ENCODE measurements at regions not wholly inside any gene's neighbourhood (a gene's known extent, or its start where the extent isn't known, plus 50 kb on each side); places are given as distances from the start of the nearest gene placed in this dataset.

DNA sequence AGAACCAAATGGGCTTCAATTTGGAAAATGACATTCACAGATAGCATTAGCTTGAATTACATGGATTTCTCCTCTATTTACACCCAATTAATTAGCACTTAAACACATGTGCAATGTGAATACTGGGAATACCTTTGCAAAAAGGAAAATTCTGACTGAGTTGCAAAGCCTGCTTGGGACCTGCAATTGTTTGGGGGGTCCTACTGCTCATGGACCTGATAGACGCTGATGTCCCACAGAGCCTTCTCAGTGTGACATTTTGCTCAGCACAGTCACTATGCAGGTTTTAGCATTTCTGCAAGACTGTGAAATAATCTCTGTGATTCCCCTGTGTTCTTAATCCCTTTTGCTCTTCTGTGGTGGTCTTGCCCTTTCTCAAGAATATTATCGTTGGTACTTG, 101.2 kb upstream of the PGRMC2 start:
- H3K4me3 ChIP-seq (ENCODE audit: control insufficient read depth in 2 of 3, extremely low read depth in 1 of 3, insufficient read depth in 2 of 3, low read depth in 1 of 3, low read length in 3 of 3) = no peak overlapping the region
- no peaks in the 10 kb centered on the region for H3K9me1 ChIP-seq (ENCODE audit: control insufficient read depth, extremely low read depth, insufficient read depth, low read length)
- FAIRE-seq (no peak), DNase-seq (ENCODE audit: low read depth, low spot score) (no peak)
- H3K4me1 ChIP-seq (ENCODE audit: control insufficient read depth, extremely low read depth, insufficient read depth, low read length) = peaks cover 38% of the 10 kb centered on the region
- H3K4me2 ChIP-seq (ENCODE audit: control insufficient read depth, extremely low read depth, insufficient read depth, low read depth, low read length) = no peak overlapping the region
- dilution Hi-C loops (cut with MboI; ENCODE audit: extremely low pct_ligation_motif_present, low sequenced_read_pairs) = no loop called here
- no peaks in the 10 kb centered on the region for H3K36me3 ChIP-seq (ENCODE audit: control insufficient read depth in 2 of 2, extremely low read depth in 1 of 2, insufficient read depth in 2 of 2, low read length in 2 of 2)
- H3K9ac ChIP-seq (ENCODE audit: control insufficient read depth, extremely low read depth, insufficient read depth, low read length) = no peak overlapping the region
- no peak overlapping the region for H2AFZ ChIP-seq (ENCODE audit: control insufficient read depth, low read length)
- H3K79me2 ChIP-seq (ENCODE audit: control insufficient read depth, insufficient read depth, low read length) = no peaks in the 10 kb centered on the region
- no peak for TF ChIP-seq EZH2 (IDR thresholded peaks at IDR 0.05; ENCODE audit: low read length)
- TF ChIP-seq, protein P1, sequence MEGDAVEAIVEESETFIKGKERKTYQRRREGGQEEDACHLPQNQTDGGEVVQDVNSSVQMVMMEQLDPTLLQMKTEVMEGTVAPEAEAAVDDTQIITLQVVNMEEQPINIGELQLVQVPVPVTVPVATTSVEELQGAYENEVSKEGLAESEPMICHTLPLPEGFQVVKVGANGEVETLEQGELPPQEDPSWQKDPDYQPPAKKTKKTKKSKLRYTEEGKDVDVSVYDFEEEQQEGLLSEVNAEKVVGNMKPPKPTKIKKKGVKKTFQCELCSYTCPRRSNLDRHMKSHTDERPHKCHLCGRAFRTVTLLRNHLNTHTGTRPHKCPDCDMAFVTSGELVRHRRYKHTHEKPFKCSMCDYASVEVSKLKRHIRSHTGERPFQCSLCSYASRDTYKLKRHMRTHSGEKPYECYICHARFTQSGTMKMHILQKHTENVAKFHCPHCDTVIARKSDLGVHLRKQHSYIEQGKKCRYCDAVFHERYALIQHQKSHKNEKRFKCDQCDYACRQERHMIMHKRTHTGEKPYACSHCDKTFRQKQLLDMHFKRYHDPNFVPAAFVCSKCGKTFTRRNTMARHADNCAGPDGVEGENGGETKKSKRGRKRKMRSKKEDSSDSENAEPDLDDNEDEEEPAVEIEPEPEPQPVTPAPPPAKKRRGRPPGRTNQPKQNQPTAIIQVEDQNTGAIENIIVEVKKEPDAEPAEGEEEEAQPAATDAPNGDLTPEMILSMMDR (optimal IDR thresholded peaks at IDR 0.05 in 1 of 3, IDR thresholded peaks at IDR 0.05 in 1 of 3, conservative IDR thresholded peaks at IDR 0.05 in 1 of 3; ENCODE audit: extremely low read depth in 1 of 3, insufficient read depth in 2 of 3, low read length in 3 of 3) = no peak
- no peaks in the 10 kb centered on the region for H4K20me1 ChIP-seq (ENCODE audit: control insufficient read depth, extremely low read depth, insufficient read depth, low read length)
- no peaks in the 10 kb centered on the region for H3K27me3 ChIP-seq (ENCODE audit: control insufficient read depth, extremely low read depth, insufficient read depth, low read length)
- H3K27ac ChIP-seq (ENCODE audit: control insufficient read depth, insufficient read depth, low read length) = no peak overlapping the region
- H3K9me3 ChIP-seq (ENCODE audit: control insufficient read depth, low read depth, low read length) = no peaks in the 10 kb centered on the region

DNA sequence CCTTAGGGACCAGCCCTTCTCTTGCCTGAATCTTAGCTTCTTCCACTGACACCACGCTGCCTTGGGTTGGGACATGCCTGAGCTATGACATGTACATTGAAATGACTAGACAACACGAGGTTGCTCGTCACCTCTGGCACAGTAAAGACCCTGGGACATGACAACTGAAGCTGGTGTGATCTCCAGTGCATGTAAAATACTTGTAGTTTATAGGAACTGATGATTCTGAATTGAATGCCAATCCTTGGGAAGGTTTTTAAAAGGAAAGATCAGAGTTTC, 100.7 kb upstream of the PGRMC2 start:
- Histone ChIP-seq H3K9me3 (ENCODE audit: control insufficient read depth, low read depth, low read length) (no peaks in the 10 kb centered on the region), H3K4me2 (ENCODE audit: control insufficient read depth, extremely low read depth, insufficient read depth, low read depth, low read length) (peak overlapping the region; percentile 56), H3K9me1 (ENCODE audit: control insufficient read depth, extremely low read depth, insufficient read depth, low read length) (no peaks in the 10 kb centered on the region), H2AFZ (ENCODE audit: control insufficient read depth, low read length) (peak overlapping the region; percentile 15), H3K4me3 (ENCODE audit: control insufficient read depth in 2 of 3, extremely low read depth in 1 of 3, insufficient read depth in 2 of 3, low read depth in 1 of 3, low read length in 3 of 3) (no peak overlapping the region), H3K27me3 (ENCODE audit: control insufficient read depth, extremely low read depth, insufficient read depth, low read length) (no peaks in the 10 kb centered on the region), H3K4me1 (ENCODE audit: control insufficient read depth, extremely low read depth, insufficient read depth, low read length) (peaks cover 36% of the 10 kb centered on the region), H4K20me1 (ENCODE audit: control insufficient read depth, extremely low read depth, insufficient read depth, low read length) (no peaks in the 10 kb centered on the region), H3K79me2 (ENCODE audit: control insufficient read depth, insufficient read depth, low read length) (no peaks in the 10 kb centered on the region), H3K27ac (ENCODE audit: control insufficient read depth, insufficient read depth, low read length) (peak overlapping the region; percentile 63), H3K36me3 (ENCODE audit: control insufficient read depth in 2 of 2, extremely low read depth in 1 of 2, insufficient read depth in 2 of 2, low read length in 2 of 2) (no peaks in the 10 kb centered on the region), H3K9ac (ENCODE audit: control insufficient read depth, extremely low read depth, insufficient read depth, low read length) (no peak overlapping the region)
- no peak for FAIRE-seq
- TF ChIP-seq, protein P1 (optimal IDR thresholded peaks at IDR 0.05 in 1 of 3, IDR thresholded peaks at IDR 0.05 in 1 of 3, conservative IDR thresholded peaks at IDR 0.05 in 1 of 3; ENCODE audit: extremely low read depth in 1 of 3, insufficient read depth in 2 of 3, low read length in 3 of 3) = no peak
- no peak for TF ChIP-seq EZH2 (IDR thresholded peaks at IDR 0.05; ENCODE audit: low read length)
- DNase-seq (ENCODE audit: low read depth, low spot score) = peak; percentile 78
- dilution Hi-C loops (cut with MboI; ENCODE audit: extremely low pct_ligation_motif_present, low sequenced_read_pairs) = no loop called here

Measured in keratinocyte (primary cell).